Effector CD4-positive, alpha-beta T cell (primary cell): ENCODE measurements at regions not wholly inside any gene's neighbourhood (a gene's known extent, or its start where the extent isn't known, plus 50 kb on each side); places are given as distances from the start of the nearest gene placed in this dataset.
"Not testable (repeated sequence)": the region's sequence is repeated elsewhere in the genome, so short reads cannot be mapped to it uniquely, and the experiment has no call there.

Source experiments
- DNase-seq: peaks from one replicate; pipeline ENCODE4 v3.0.0-alpha.2; 2020

GRCh38 chr2:43009448-43009847 lies 217.0 kb downstream of the ZFP36L2 start:
- DNase-seq: no peak

- no peak for DNase-seq
Observed at GRCh38 chr2:43008388-43008787, 216.0 kb upstream of the HAAO start.

- DNase-seq: no peak
Observed at GRCh38 chr2:43007901-43008300, 215.5 kb upstream of the HAAO start.

GRCh38 chr2:43006834-43007543 lies 214.6 kb upstream of the HAAO start:
- no peak for DNase-seq

GRCh38 chr2:43005975-43006833 lies 213.8 kb upstream of the HAAO start:
- no peak for DNase-seq

- DNase-seq: no peak
Observed at GRCh38 chr2:43005245-43005974, 213.0 kb upstream of the HAAO start.

- DNase-seq: no peak
Observed at GRCh38 chr2:43004879-43005244, 212.5 kb upstream of the HAAO start.

GRCh38 chr2:43004126-43004865 lies 211.9 kb upstream of the HAAO start:
- DNase-seq: not testable (repeated sequence)

GRCh38 chr2:43003702-43004101 lies 211.3 kb upstream of the HAAO start:
- no peak for DNase-seq

- DNase-seq: no peak
Observed at GRCh38 chr2:43001787-43002468, 209.5 kb upstream of the HAAO start.

GRCh38 chr2:43001055-43001378 lies 208.6 kb upstream of the HAAO start:
- DNase-seq: no peak

GRCh38 chr2:43000242-43001054 lies 208.1 kb upstream of the HAAO start:
- no peak for DNase-seq

GRCh38 chr2:42999856-43000241 lies 207.5 kb upstream of the HAAO start:
- no peak for DNase-seq

- DNase-seq: no peak
Observed at GRCh38 chr2:42999391-42999841, 207.0 kb upstream of the HAAO start.

- no peak for DNase-seq
Observed at GRCh38 chr2:42998721-42999120, 206.3 kb upstream of the HAAO start.

- no peak for DNase-seq
Observed at GRCh38 chr2:42996528-42996927, 204.1 kb upstream of the HAAO start.

- DNase-seq: no peak
Observed at GRCh38 chr2:42995752-42996422, 203.5 kb upstream of the HAAO start.

GRCh38 chr2:42989283-42990081 lies 197.1 kb upstream of the HAAO start:
- not testable (repeated sequence) for DNase-seq

- DNase-seq: not testable (repeated sequence)
Observed at GRCh38 chr2:42988055-42988454, 195.7 kb upstream of the HAAO start.
